HUDEP-2 (cell line): ENCODE measurements at regions not wholly inside any gene's neighbourhood (a gene's known extent, or its start where the extent isn't known, plus 50 kb on each side); places are given as distances from the start of the nearest gene placed in this dataset.

ENCODE experiments used
- DNase-seq, 76 experiments: peaks; one replicate each; lab custom pipeline; 2025; ENCODE audit not compliant: unreplicated experiment in 76 of 76; lab: John Stamatoyannopoulos, UW

DNA sequence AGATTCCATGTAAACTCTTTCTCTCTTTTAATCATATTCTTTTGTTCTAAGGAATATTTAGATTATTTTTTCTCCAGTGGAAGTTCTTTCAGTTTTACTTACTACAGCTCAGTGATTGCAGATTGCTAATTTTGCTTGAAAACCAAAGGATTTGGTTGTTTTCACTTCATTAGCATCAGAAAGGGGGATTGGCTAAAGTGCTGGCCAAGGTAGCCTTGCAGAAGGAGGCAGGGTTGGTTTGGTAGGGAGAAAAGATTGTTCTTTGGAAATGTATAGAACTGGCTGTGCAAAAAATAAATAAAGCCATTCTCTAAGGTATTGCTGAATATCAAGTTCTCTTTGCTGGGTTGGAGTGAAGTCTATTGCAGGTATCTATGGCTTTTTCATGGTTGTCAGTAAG lies 92.6 kb downstream of the FAT3 start:
- no peak for DNase-seq

DNA sequence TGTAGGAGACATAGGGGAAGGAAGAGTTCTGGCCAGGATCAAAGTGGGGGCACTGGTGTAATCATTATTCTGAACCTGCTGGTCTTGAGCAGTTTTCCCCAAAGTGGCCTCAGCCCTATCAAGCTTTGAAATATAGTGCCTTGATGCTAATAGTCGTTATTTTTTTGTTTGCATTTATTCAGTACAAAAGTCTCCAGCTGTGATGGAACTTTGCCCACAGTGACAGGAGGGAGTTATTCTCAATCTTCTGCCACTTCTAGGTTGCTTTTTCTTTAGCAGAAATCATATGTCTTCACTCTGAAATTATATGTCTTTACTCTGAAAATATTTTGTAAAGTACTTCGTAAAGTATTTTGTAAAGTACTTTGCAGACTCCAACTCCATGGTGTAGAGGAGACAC lies 93.1 kb downstream of the FAT3 start:
- DNase-seq, result no peak

- DNase-seq, result no peak
Measured at GRCh38 chr11:92322225-92322624, 97.6 kb downstream of the FAT3 start.

DNA sequence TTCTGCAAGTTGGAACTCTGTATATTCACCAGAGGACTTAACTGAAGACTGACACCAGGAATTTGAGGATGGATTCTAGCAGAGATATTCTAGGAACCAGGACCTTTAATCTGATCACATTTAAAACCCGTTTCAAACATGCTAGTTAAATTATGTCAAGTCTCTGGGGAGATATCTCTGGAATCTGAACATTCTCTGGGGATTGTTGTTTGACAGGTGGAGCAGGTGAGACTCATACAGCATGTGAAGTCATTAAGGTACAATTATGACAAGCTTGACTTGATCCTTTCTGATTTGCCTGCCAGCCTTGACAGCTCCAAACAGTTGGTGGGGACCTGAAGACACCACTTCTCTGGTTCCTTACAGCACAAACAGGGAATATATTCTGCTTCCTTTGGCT lies 100.3 kb downstream of the FAT3 start:
- no peak for DNase-seq

GRCh38 chr11:92325416-92325815 lies 100.8 kb downstream of the FAT3 start:
- DNase-seq, result no peak

GRCh38 chr11:92329137-92329536 lies 104.5 kb downstream of the FAT3 start:
- no peak for DNase-seq

DNA sequence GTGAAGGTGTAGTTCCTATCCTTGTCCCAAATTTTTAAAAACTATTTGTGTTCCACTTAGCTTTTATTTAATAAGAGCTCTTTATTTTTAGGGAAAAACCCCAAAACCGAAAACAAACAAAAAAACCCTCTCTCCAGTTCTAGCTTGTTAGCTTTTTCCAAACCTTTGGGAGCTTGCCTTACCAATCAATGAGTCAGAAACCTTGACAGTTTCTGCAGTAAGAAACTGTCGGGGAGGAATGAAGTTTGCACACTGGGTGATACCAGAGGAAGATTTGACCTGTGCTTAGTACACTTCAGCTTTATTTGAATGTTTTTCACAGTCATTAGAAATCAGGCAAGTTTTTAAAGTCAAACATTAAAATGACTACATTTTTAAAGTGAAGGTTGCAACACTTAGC lies 105.0 kb downstream of the FAT3 start:
- DNase-seq, result no peak

GRCh38 chr11:92330114-92330513 lies 105.5 kb downstream of the FAT3 start:
- no peak for DNase-seq

GRCh38 chr11:92332986-92333385 lies 108.4 kb downstream of the FAT3 start:
- no peak for DNase-seq

- no peak for DNase-seq
Measured at GRCh38 chr11:92340839-92341238, 116.2 kb downstream of the FAT3 start.

GRCh38 chr11:92342034-92342720 lies 117.6 kb downstream of the FAT3 start:
- DNase-seq, result no peak

GRCh38 chr11:92342886-92343285 lies 118.3 kb downstream of the FAT3 start:
- no peak for DNase-seq

DNA sequence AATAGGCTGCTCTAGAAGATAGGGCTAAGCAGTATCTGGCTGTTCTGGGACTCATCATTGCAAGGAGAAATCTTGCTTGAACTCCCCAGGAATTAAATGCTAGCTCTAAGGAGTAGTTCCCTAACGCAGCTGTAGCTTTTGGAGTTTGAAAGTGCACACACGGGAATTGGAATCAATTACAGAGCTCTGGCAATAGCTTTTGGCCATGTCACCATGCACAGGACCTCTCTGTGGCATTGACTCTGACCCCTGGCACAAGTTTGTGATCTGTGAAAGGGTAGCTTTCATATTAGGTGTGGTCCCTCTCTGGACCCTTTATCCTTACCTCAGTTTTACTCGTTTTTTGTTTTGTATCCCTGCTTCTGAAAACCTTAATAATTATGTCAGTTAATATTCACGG lies 121.6 kb downstream of the FAT3 start:
- no peak for DNase-seq

- DNase-seq, result no peak
Measured at GRCh38 chr11:92347454-92347853, 122.8 kb downstream of the FAT3 start.

DNA sequence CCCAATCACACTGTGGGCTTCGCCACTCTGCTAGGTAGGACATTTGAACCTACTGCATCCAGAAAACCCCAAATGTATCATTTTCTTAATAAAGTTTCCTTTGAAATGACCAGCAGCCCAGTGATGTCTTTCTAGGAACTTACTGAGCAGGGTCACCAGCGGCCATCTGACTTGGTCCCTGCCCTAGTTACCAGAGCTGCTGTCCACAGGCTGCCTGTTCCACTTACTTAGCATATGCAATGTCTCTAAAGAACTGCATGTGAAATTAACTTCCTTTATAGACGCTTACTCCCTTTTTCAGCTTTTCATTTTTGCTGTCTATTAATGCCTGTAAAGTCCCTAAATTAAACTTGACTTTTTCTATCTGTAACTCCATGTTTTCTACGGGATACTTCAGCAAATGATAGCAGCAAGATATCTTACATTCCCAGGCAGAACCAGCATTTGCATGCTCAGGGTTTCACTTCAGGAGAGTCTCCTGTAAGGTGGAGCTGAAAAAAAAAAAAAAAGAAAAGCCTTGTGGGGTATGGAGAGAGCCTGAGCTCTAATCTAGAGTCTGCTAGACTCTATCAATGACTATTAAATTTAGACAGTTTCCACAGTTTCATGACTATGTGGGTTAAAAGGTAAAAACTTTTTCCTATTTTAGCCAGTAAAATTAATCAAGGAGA lies 125.0 kb downstream of the FAT3 start:
- DNase-seq, result no peak

- no peak for DNase-seq
Measured at GRCh38 chr11:92357344-92357743, 132.7 kb downstream of the FAT3 start.

GRCh38 chr11:92357841-92358240 lies 133.2 kb downstream of the FAT3 start:
- DNase-seq, result no peak

GRCh38 chr11:92361551-92361950 lies 136.9 kb downstream of the FAT3 start:
- DNase-seq, result no peak

DNA sequence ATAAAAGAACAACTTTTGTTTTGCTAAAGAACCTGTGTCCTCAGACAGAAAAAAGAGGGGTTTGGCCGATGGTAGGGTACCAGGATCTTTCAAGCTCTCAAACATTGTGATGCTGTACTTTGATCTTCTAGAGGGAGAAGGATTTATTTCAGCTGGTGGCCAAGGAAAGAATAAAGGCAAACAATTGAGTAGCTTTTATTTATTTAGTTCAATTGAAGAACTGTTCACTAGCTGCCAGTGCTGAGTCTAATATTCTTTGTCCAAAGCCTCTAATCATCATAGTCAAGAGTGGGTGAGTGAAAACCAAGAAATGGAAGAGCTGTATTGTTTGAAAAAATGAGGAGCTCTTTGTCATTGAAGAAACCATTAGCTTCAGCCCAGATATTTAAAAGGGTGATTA lies 138.4 kb downstream of the FAT3 start:
- no peak for DNase-seq

GRCh38 chr11:92364177-92364576 lies 139.6 kb downstream of the FAT3 start:
- no peak for DNase-seq

DNA sequence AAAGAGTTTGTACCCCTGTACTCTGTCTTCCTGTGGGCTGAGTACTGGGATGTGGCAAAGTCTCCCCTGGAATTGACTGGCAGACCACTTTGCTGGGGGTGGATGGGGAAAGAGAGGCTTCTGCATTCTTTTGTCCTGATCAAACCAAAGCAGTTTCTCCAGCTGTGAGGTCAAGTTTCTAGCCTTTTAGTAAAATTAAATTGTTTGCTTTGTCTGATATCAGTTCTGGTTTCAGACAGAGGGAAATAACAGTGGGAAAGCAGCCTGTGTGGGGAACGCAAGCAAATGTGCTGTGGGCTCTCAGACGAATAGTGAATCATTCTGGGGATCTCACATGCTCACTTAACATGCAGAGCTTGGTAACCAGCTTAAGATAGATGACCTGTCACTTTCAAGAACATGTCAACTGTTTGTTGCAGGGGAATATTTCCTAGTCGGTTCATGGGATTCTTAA lies 151.6 kb downstream of the FAT3 start:
- no peak for DNase-seq

- no peak for DNase-seq
Measured at GRCh38 chr11:92376680-92377079, 152.1 kb downstream of the FAT3 start.

- DNase-seq, result no peak
Measured at GRCh38 chr11:92380882-92381281, 156.3 kb downstream of the FAT3 start.
